SK-N-SH (cell line): ENCODE measurements at regions not wholly inside any gene's neighbourhood (a gene's known extent, or its start where the extent isn't known, plus 50 kb on each side); places are given as distances from the start of the nearest gene placed in this dataset.

ENCODE experiments used
- CTCF ChIA-PET: fragments of 300-600, 350-600 bp; formaldehyde crosslinking; extraction: SDS; loops from one replicate; lab custom pipeline; 2021; lab: Yijun Ruan, JAX
- POLR2A ChIA-PET: fragments of 350-600 bp; sonication (Branson Sonifier 250); formaldehyde crosslinking; extraction: SDS; loops from one replicate; lab custom pipeline; 2020; ENCODE audit warnings: antibody characterized with exemption, inconsistent platforms; lab: Yijun Ruan, JAX
- DNase-seq: peaks from one replicate; pipeline ENCODE4 v3.0.0; 2012
- H2AFZ ChIP-seq: fragments of 200-600 bp; sonication (generic); 2 replicates; pipeline ENCODE4 v1.8.1; 2016; ENCODE audit warnings: antibody characterized with exemption, mild to moderate bottlenecking, low read depth
- H3F3A ChIP-seq: fragments of 200-600 bp; sonication (generic); replicated peaks from 2 replicates; pipeline ENCODE3; 2016; ENCODE audit warnings: antibody characterized with exemption, mild to moderate bottlenecking; ENCODE audit not compliant: insufficient read depth
- H3K27ac ChIP-seq, 2 experiments: fragments of 200-500 bp in 1 of 2; fragments of 200-600 bp in 1 of 2; sonication (Bioruptor generic) in 1 of 2; sonication (generic), shearing (Covaris generic) in 1 of 2; 2 replicates each; pipeline versions ENCODE4 v1.5.1 to v1.6.1; 2014 to 2016; ENCODE audit warnings: low read depth in 2 of 2, inconsistent platforms in 1 of 2, low read length in 1 of 2, mild to moderate bottlenecking in 1 of 2, mixed read lengths in 1 of 2
- H3K27me3 ChIP-seq: fragments of 200-600 bp; sonication (generic), shearing (Covaris generic); 2 replicates; pipeline ENCODE4 v1.6.1; 2016; ENCODE audit warnings: mixed run types; ENCODE audit not compliant: insufficient read depth
- H3K36me3 ChIP-seq, 2 experiments: fragments of 200-500 bp in 1 of 2; fragments of 200-600 bp in 1 of 2; sonication (Bioruptor generic) in 1 of 2; sonication (generic) in 1 of 2; replicated peaks in 1 of 2; 2 replicates each; pipeline versions ENCODE3 to v1.5.1; 2014 to 2016; ENCODE audit warnings: low read length in 1 of 2, mild to moderate bottlenecking in 1 of 2; ENCODE audit not compliant: insufficient read depth in 2 of 2, control insufficient read depth in 1 of 2
- H3K4me1 ChIP-seq, 2 experiments: fragments of 200-500 bp in 1 of 2; fragments of 200-600 bp in 1 of 2; sonication (Bioruptor generic) in 1 of 2; sonication (generic), shearing (Covaris generic) in 1 of 2; 2 replicates each; pipeline versions ENCODE4 v1.5.1 to v1.6.1; 2014 to 2016; ENCODE audit warnings: low read depth in 1 of 2, low read length in 1 of 2, mixed run types in 1 of 2; ENCODE audit not compliant: insufficient read depth in 2 of 2, control insufficient read depth in 1 of 2
- H3K4me2 ChIP-seq: fragments of 200-600 bp; sonication (generic), shearing (Covaris generic); 2 replicates; pipeline ENCODE4 v1.6.1; 2017; ENCODE audit warnings: mixed run types
- H3K4me3 ChIP-seq, 2 experiments: fragments of 200-500 bp in 1 of 2; fragments of 200-600 bp in 1 of 2; sonication (Bioruptor generic) in 1 of 2; sonication (generic), shearing (Covaris generic) in 1 of 2; 2 replicates each; pipeline versions ENCODE4 v1.5.1 to v1.8.1; 2014 to 2016; ENCODE audit warnings: low read depth in 2 of 2, inconsistent platforms in 1 of 2, low read length in 1 of 2, mild to moderate bottlenecking in 1 of 2, mixed read lengths in 1 of 2, moderate library complexity in 1 of 2
- H3K79me2 ChIP-seq: fragments of 200-600 bp; sonication (generic); 2 replicates; pipeline ENCODE4 v1.8.1; 2017; ENCODE audit warnings: mild to moderate bottlenecking; ENCODE audit not compliant: insufficient read depth
- H3K9ac ChIP-seq: fragments of 200-600 bp; sonication (generic); 2 replicates; pipeline ENCODE4 v1.6.1; 2017; ENCODE audit warnings: mixed run types
- H3K9me2 ChIP-seq: fragments of 200-600 bp; sonication (generic); 2 replicates; pipeline ENCODE4 v1.6.1; 2017; ENCODE audit warnings: mixed run types
- H3K9me3 ChIP-seq: fragments of 200-600 bp; sonication (generic); 2 replicates; pipeline ENCODE4 v1.6.1; 2017; ENCODE audit warnings: mixed run types, mild to moderate bottlenecking, moderate library complexity
- H4K20me1 ChIP-seq: fragments of 200-600 bp; sonication (generic); 2 replicates; pipeline ENCODE4 v1.6.1; 2017; ENCODE audit warnings: mild to moderate bottlenecking, mixed run types; ENCODE audit not compliant: insufficient read depth
- CHD2 ChIP-seq: fragments of 150-350 bp; IDR thresholded peaks from 2 replicates; pipeline ENCODE4 v1.6.1; 2018; ENCODE audit warnings: low read length; ENCODE audit not compliant: partially characterized antibody
- EP300 ChIP-seq, 2 experiments: IDR thresholded peaks; 2 replicates each; pipeline versions ENCODE4 v1.4.0 to v1.6.1; 2012; ENCODE audit warnings: borderline replicate concordance in 1 of 2, low read depth in 1 of 2, low read length in 1 of 2
- FOXJ3 ChIP-seq: sonication (generic); formaldehyde crosslinking; IDR thresholded peaks from 2 replicates; pipeline ENCODE4 v1.5.1; 2020; ENCODE audit warnings: mild to moderate bottlenecking, missing genetic modification reagents
- FOXM1 ChIP-seq: IDR thresholded peaks from 2 replicates; pipeline ENCODE4 v1.4.0; 2012; ENCODE audit warnings: low read depth, mild to moderate bottlenecking
- GATA2 ChIP-seq: sonication (generic); formaldehyde crosslinking; IDR thresholded peaks from 2 replicates; pipeline ENCODE4 v1.5.0; 2020; ENCODE audit warnings: mild to moderate bottlenecking, missing genetic modification reagents
- MEF2A ChIP-seq: IDR thresholded peaks from 2 replicates; pipeline ENCODE4 v1.4.0; 2012; ENCODE audit warnings: low read depth, borderline replicate concordance
- MXI1 ChIP-seq: IDR thresholded peaks from 2 replicates; pipeline ENCODE4 v1.6.1; 2012; ENCODE audit warnings: mild to moderate bottlenecking, low read depth, low read length, improper control_type of control experiment
- NFIC ChIP-seq: IDR thresholded peaks from 2 replicates; pipeline ENCODE4 v1.4.0; 2012; ENCODE audit warnings: borderline replicate concordance
- POLR2AphosphoS5 ChIP-seq: IDR thresholded peaks from 2 replicates; pipeline ENCODE4 v1.6.1; 2012; ENCODE audit warnings: low read depth, low read length
- RAD21 ChIP-seq: IDR thresholded peaks from 2 replicates; pipeline ENCODE4 v1.6.1; 2012; ENCODE audit warnings: mild to moderate bottlenecking, low read length
- SMC3 ChIP-seq: IDR thresholded peaks from 2 replicates; pipeline ENCODE4 v1.6.1; 2012; ENCODE audit warnings: low read depth, low read length, improper control_type of control experiment
- TCF12 ChIP-seq: IDR thresholded peaks from 2 replicates; pipeline ENCODE4 v1.4.0; 2012
- TEAD4 ChIP-seq: IDR thresholded peaks from 2 replicates; pipeline ENCODE4 v1.4.0; 2012; ENCODE audit warnings: mild to moderate bottlenecking, borderline replicate concordance; ENCODE audit not compliant: insufficient read depth
- YY1 ChIP-seq: IDR thresholded peaks from 2 replicates; pipeline ENCODE4 v1.4.0; 2012; ENCODE audit warnings: low read depth, mild to moderate bottlenecking
- WGBS: methylation state at CpG from one replicate; pipeline ENCODE4 v1.1.6; 2017; ENCODE audit warnings: low lambda C conversion rate; 5-methylcytosine and 5-hydroxymethylcytosine counted together
- TF ChIP-seq, protein P1 (sequence below): IDR thresholded peaks from 2 replicates; pipeline ENCODE4; 2012
- TF ChIP-seq, protein P2 (sequence below): IDR thresholded peaks from 2 replicates; pipeline ENCODE4 v1.4.0; 2012; ENCODE audit warnings: low read depth, borderline replicate concordance
- TF ChIP-seq, protein P3 (sequence below): fragments of 150-350 bp; IDR thresholded peaks from 2 replicates; pipeline ENCODE4 v1.6.1; 2016; ENCODE audit warnings: mild to moderate bottlenecking, low read depth, low read length
- TF ChIP-seq, protein P4 (sequence below): fragments of 200-600 bp; sonication (generic); IDR thresholded peaks from 2 replicates; pipeline ENCODE4 v1.6.1; 2017; ENCODE audit warnings: antibody characterized with exemption, mild to moderate bottlenecking, moderate library complexity
- TF ChIP-seq, protein P5 (sequence below): IDR thresholded peaks from 2 replicates; pipeline ENCODE4 v1.4.0; 2012; ENCODE audit warnings: low read depth, borderline replicate concordance

DNA sequence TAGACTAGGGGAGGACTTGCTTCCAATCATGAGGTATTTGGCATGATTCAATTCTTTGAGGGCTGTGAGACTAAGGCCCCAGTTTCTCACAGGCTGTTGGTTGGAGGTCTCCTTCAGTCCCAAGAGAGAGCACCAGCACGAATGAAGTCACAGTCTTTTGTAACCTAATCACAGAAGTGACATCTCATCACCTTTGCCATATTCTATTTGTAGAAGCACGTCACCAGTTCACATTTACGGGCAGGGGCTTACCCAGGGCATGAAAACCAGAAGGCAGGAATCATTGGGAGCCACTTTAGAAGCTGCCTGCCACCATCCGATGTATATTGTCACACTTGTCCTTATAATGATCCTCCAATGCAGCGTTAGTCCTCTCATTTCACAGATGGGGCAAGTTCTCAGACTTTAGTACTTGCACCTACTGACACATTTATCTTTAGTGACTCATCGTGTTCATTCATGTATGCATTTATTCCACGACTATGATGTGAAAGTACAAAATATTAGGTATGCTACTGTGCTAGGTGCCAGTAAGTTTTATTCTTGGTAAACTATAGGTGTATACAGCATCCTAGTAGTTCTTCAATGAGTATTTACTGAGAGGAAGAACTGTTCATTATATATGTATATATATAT lies 163.8 kb upstream of the PGRMC2 start:
- Histone ChIP-seq H3K36me3 (no peaks in the 10 kb centered on the region), H4K20me1 (no peaks in the 10 kb centered on the region), H3K9me3 (no peaks in the 10 kb centered on the region), H2AFZ (no peak overlapping the region), H3K4me1 (peaks cover 9 to 18% of the 10 kb centered on the region in 2 experiments; a peak in 3 of 4 replicates), H3K9ac (no peak overlapping the region), H3K4me2 (no peak overlapping the region), H3K27ac (no peak overlapping the region), H3K4me3 (no peak overlapping the region), H3K79me2 (no peaks in the 10 kb centered on the region), H3K9me2 (no peaks in the 10 kb centered on the region), H3K27me3 (no peaks in the 10 kb centered on the region), H3F3A (no peaks in the 10 kb centered on the region)
- no peak for DNase-seq
- CTCF ChIA-PET, result interaction anchor here (1.3 kb wide), 1 partner anchor 258 kb away, joined by 3 read pairs; no protein-coding TSS in a partner anchor
- POLR2A ChIA-PET, result no interaction called here
- 92% methylated on average over 7 of the region's 7 CpGs for WGBS
- TF ChIP-seq POLR2AphosphoS5, result no peak
- TF ChIP-seq CHD2, result no peak
- no peak for TF ChIP-seq EP300 (IDR thresholded peaks at IDR 0.05; ENCODE audit: borderline replicate concordance in 1 of 2, low read depth in 1 of 2, low read length in 1 of 2)
- no peak for TF ChIP-seq SMC3
- TF ChIP-seq TCF12, result no peak
- no peak for TF ChIP-seq RAD21
- no peak for TF ChIP-seq MXI1
- no peak for TF ChIP-seq MEF2A
- no peak for TF ChIP-seq YY1
- no peak for TF ChIP-seq FOXM1
- TF ChIP-seq, protein P1, sequence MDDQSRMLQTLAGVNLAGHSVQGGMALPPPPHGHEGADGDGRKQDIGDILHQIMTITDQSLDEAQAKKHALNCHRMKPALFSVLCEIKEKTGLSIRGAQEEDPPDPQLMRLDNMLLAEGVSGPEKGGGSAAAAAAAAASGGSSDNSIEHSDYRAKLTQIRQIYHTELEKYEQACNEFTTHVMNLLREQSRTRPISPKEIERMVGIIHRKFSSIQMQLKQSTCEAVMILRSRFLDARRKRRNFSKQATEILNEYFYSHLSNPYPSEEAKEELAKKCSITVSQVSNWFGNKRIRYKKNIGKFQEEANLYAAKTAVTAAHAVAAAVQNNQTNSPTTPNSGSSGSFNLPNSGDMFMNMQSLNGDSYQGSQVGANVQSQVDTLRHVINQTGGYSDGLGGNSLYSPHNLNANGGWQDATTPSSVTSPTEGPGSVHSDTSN, result no peak
- TF ChIP-seq TEAD4, result no peak
- TF ChIP-seq, protein P2, sequence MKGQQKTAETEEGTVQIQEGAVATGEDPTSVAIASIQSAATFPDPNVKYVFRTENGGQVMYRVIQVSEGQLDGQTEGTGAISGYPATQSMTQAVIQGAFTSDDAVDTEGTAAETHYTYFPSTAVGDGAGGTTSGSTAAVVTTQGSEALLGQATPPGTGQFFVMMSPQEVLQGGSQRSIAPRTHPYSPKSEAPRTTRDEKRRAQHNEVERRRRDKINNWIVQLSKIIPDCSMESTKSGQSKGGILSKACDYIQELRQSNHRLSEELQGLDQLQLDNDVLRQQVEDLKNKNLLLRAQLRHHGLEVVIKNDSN, result no peak
- TF ChIP-seq GATA2 (CRISPR knock-in tag), result no peak
- TF ChIP-seq, all 33 proteins: peak for 0

DNA sequence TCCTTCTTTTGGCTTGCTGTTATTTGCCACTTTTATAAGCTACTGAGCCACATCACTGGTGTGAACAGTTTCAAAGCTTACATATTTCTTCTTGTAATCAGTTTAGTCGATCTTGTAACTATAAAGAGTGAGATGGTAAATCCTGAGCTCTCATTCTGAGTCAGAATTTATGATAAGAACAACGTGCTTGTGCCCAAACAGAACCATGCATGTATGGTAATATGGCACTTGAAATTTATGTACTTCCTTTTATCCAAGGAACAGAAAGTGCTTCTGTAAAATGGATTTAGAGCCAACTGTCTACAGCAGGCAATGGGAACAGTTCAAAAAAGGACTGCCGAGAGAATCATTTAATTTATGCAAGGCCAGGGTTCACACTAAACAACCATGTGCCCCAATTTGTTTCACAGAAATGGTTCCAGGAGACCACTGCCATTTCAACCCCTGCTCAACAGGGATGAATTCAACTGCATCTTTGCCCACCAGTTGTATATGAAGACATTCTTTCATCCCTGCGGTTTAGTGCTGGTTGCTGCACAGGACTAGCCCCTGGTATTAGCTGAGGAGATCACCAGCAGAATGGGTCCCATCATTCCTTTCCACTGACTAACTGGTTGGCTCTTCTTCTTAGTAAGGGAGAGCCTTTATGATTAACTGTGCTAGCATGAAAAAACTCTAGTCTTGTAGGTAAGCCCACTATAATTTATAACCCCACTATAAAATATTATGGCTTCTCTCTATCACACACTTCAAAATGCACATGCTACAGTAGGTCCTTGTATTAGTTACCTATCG lies 162.9 kb upstream of the PGRMC2 start:
- CTCF ChIA-PET, result interaction anchor here (0.7 to 1.0 kb wide), 2 partner anchors 260 to 415 kb away, joined by 3 to 5 read pairs; no protein-coding TSS in a partner anchor
- Histone ChIP-seq H3K9ac (no peak overlapping the region), H3K9me3 (no peaks in the 10 kb centered on the region), H3K4me1 (peaks cover 9 to 14% of the 10 kb centered on the region in 2 experiments; a peak in 3 of 4 replicates), H2AFZ (no peak overlapping the region), H3F3A (no peaks in the 10 kb centered on the region), H4K20me1 (no peaks in the 10 kb centered on the region), H3K4me3 (no peak overlapping the region), H3K9me2 (no peaks in the 10 kb centered on the region), H3K4me2 (0 out of 2 replicates have a peak overlapping the region, but pooled peaks have one; percentile 6), H3K36me3 (no peaks in the 10 kb centered on the region), H3K79me2 (no peaks in the 10 kb centered on the region), H3K27ac (no peak overlapping the region), H3K27me3 (no peaks in the 10 kb centered on the region)
- 81% methylated on average over 5 of the region's 5 CpGs for WGBS
- no peak for DNase-seq
- POLR2A ChIA-PET, result no interaction called here
- TF ChIP-seq, protein P3, sequence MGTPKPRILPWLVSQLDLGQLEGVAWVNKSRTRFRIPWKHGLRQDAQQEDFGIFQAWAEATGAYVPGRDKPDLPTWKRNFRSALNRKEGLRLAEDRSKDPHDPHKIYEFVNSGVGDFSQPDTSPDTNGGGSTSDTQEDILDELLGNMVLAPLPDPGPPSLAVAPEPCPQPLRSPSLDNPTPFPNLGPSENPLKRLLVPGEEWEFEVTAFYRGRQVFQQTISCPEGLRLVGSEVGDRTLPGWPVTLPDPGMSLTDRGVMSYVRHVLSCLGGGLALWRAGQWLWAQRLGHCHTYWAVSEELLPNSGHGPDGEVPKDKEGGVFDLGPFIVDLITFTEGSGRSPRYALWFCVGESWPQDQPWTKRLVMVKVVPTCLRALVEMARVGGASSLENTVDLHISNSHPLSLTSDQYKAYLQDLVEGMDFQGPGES, result no peak
- no peak for TF ChIP-seq EP300 (IDR thresholded peaks at IDR 0.05; ENCODE audit: borderline replicate concordance in 1 of 2, low read depth in 1 of 2, low read length in 1 of 2)
- TF ChIP-seq GATA2 (CRISPR knock-in tag), result no peak
- no peak for TF ChIP-seq FOXJ3
- TF ChIP-seq, protein P4, sequence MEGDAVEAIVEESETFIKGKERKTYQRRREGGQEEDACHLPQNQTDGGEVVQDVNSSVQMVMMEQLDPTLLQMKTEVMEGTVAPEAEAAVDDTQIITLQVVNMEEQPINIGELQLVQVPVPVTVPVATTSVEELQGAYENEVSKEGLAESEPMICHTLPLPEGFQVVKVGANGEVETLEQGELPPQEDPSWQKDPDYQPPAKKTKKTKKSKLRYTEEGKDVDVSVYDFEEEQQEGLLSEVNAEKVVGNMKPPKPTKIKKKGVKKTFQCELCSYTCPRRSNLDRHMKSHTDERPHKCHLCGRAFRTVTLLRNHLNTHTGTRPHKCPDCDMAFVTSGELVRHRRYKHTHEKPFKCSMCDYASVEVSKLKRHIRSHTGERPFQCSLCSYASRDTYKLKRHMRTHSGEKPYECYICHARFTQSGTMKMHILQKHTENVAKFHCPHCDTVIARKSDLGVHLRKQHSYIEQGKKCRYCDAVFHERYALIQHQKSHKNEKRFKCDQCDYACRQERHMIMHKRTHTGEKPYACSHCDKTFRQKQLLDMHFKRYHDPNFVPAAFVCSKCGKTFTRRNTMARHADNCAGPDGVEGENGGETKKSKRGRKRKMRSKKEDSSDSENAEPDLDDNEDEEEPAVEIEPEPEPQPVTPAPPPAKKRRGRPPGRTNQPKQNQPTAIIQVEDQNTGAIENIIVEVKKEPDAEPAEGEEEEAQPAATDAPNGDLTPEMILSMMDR, result no peak
- TF ChIP-seq, protein P5, sequence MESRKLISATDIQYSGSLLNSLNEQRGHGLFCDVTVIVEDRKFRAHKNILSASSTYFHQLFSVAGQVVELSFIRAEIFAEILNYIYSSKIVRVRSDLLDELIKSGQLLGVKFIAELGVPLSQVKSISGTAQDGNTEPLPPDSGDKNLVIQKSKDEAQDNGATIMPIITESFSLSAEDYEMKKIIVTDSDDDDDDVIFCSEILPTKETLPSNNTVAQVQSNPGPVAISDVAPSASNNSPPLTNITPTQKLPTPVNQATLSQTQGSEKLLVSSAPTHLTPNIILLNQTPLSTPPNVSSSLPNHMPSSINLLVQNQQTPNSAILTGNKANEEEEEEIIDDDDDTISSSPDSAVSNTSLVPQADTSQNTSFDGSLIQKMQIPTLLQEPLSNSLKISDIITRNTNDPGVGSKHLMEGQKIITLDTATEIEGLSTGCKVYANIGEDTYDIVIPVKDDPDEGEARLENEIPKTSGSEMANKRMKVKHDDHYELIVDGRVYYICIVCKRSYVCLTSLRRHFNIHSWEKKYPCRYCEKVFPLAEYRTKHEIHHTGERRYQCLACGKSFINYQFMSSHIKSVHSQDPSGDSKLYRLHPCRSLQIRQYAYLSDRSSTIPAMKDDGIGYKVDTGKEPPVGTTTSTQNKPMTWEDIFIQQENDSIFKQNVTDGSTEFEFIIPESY, result no peak
- TF ChIP-seq TCF12, result no peak
- no peak for TF ChIP-seq NFIC
